ENCODE measurements at regions not wholly inside any gene's neighbourhood (a gene's known extent, or its start where the extent isn't known, plus 50 kb on each side); places are given as distances from the start of the nearest gene placed in this dataset.

DNA sequence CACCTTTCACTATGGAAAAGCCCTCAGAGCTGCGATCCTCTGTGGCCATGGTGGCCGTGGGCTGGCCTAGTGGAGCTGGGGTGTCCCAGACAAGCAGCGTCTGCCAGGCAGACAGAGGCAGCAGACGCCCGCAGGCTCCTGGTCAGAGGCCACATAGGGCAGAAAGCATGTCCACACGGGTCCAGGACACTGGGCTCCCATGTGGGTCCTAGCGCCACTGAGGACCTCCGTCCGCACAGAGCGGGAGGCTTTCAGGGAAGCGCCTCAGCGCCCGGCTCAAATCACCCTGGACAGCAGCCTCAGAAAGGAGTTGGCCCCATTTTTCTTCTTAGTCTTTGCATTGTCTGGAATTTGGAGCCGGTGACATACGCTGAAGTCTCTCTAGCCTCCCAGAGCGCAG is 389.7 kb downstream of the BRD1 start:
- TF ChIP-seq CEBPB (IDR thresholded peaks at IDR 0.05; ENCODE audit: low read depth) (no peak), EZH2phosphoT487 (IDR thresholded peaks at IDR 0.05; ENCODE audit: borderline replicate concordance) (no peak), EZH2 (IDR thresholded peaks at IDR 0.05) (no peak), JUND (IDR thresholded peaks at IDR 0.05) (no peak), MAX (IDR thresholded peaks at IDR 0.05) (no peak), POLR2A (IDR thresholded peaks at IDR 0.05; ENCODE audit: borderline replicate concordance, extremely low read depth, insufficient read depth, insufficient read length) (no peak)
- TF ChIP-seq, protein P1, sequence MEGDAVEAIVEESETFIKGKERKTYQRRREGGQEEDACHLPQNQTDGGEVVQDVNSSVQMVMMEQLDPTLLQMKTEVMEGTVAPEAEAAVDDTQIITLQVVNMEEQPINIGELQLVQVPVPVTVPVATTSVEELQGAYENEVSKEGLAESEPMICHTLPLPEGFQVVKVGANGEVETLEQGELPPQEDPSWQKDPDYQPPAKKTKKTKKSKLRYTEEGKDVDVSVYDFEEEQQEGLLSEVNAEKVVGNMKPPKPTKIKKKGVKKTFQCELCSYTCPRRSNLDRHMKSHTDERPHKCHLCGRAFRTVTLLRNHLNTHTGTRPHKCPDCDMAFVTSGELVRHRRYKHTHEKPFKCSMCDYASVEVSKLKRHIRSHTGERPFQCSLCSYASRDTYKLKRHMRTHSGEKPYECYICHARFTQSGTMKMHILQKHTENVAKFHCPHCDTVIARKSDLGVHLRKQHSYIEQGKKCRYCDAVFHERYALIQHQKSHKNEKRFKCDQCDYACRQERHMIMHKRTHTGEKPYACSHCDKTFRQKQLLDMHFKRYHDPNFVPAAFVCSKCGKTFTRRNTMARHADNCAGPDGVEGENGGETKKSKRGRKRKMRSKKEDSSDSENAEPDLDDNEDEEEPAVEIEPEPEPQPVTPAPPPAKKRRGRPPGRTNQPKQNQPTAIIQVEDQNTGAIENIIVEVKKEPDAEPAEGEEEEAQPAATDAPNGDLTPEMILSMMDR (IDR thresholded peaks at IDR 0.05 in 2 of 3, conservative IDR thresholded peaks at IDR 0.05 in 1 of 3; ENCODE audit: borderline replicate concordance in 1 of 3, insufficient read depth in 1 of 3, low read depth in 2 of 3, low read length in 2 of 3), result no peak
